Muscle of back (tissue), 3 donors: ENCODE measurements at regions not wholly inside any gene's neighbourhood (a gene's known extent, or its start where the extent isn't known, plus 50 kb on each side); places are given as distances from the start of the nearest gene placed in this dataset.
"Not testable (repeated sequence)": the region's sequence is repeated elsewhere in the genome, so short reads cannot be mapped to it uniquely, and the experiment has no call there.

ENCODE experiments used
- DNase-seq, 3 donors: peaks; one replicate each; pipeline versions ENCODE4 v3.0.0 to v3.0.0-alpha.2; 2013

DNA sequence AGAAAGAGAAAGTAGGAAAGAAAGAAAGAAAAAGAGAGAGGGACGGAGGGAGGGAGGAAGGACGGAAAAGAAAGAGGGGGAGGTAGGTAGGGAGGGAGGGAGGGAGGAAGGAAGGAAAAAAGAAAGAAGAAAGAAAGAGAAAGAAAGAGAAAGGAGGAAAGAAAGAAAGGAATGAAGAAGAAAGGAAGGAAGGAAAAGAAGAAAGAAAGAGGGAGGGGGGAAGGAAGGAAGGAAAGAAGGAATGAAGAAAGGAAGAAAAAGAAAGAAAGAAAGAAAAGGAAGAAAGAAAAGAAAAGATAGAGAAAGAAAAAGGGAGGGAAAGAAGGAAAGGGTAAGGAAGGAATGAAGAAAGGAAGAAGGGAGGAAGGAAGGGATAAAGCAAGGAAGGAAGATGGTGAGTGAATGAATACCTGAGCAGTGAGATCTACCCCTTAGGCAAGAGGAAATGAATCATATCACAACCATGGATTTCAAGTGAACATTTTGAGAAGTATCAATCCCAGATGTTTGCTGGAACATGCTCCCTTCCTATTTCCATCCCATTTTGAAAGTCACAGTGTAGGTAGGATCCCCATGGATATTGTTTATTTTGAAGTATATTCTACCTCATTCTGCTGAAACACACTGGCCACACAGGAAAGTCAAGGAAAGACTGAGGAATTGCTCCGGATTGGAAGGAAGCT is 639.4 kb upstream of the TBX3 start:
- DNase-seq: peak in 1 of 3 donors; percentile 59

DNA sequence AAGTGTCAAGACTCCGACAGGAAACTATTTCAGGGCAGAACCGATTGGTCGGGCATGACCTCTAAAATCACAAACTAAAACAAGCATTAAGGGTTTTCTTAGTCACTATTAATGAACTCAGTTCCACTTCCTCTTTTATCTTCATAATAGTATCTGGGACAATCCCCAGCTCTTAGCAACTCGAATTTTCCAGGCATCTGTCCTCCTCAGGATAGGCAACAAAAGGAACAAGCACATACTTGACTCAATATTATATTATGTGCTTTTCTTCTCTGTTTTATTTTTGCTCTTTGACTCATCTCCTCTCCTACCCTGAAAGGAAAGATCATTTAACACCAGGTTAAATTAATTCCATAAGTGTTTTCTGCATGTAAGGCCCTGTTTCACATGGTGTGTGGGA is 638.3 kb upstream of the TBX3 start:
- DNase-seq: peak in 1 of 3 donors; percentile 75

DNA sequence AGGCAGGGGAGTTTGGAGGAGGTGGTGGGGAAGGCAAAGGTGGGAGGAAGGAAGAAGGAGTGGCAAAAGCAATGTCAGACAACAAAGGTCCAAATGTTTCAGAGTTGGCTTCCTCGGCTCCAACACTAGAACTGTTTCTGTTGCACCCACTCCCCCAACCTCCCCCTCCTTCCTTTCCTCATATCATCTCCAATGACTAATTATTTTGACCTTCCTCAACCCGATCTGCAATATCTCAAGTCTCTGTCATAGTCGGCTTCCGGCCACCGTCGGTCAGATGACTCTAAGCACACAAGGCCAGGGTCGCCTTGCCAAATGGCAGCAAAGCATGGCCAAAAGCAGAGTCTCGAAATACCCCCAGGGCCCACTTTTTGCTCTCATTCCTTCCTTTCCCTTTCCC is 637.0 kb upstream of the TBX3 start:
- peak in 1 of 3 donors; percentile 52 for DNase-seq

DNA sequence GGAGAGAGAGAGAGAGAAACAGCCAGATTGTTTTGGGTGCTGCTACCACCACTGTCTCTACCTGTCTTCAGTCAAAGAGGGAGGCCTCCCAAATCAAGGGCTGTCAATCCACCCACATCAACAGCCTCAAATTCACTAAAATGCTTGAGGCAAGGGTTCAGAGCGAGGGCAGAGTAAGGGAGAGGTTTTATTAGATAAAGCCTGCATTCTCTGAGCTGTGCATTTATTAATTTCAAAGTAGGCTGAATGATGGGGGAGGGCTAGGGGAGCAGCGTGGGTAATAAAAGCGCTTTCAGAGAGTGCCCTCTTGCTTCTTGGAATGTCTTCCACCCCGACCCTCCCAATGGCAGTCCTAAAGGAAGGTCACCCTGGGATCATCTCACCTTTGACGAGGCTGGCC is 636.5 kb upstream of the TBX3 start:
- no peak for DNase-seq

DNA sequence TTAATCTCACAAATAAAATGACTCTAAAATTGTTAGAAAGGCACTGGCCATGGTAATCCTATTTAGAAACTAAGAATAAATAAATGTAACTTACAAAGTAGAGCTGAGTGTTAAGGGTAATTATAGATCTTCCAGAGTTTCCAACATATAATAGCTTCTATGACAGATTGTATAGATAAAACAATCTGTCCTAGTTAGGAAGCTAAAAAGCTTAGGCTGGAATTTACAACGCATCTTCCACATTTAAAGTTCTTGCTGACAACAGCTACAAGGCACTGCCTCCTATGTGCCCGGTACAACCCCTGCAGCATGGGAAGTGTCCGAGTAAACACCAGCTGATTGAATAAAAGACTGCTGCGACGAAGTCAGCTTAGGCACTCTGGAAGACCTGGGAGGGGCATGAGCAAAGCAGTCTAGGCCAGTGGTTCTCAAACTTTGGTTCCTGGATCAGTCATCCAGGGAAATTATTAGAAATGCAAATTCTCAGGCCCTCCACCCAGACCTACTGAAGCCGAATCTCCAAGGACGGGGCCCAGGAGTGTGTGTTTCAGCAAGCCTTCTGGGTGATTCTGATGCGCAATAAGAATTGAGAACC is 635.6 kb upstream of the TBX3 start:
- no peak for DNase-seq

DNA sequence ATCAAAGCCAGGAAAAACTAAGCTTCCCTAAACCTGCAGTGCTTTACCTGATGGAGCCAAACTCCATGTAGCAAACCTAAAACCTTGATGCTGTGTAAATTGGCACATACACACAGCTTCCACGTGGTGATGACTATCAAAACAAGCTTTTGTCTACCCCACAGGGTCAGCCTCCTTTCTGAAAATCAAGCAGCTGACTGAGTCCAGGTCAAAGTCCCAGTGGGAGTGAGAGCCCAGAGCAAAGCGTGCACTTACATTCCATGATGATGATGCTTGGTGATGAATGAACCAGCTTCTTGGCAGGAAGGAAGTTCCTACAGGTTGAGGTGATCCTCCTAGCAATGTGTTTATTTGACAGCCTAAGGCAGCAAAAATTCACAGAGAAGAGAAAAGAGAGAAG is 630.0 kb upstream of the TBX3 start:
- DNase-seq: peak in 1 of 3 donors; percentile 58

DNA sequence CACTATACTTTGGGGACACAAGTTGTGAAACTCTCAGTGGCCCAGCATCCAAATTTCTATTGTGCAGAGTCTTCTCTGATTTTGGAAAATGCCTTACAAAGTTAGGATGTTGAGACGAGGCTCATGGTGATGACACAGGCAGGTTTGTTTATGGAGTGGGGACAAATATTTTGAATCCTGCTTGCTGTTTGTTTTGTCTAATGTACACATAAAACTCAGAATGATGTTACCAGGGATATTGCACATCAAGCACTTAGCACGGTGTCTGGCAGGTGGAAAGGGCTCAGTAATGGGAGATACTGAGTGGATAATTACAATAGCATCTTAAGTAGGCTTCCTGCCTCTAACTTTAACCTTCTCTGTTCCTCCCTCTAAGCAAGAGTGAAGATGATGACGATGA is 628.9 kb upstream of the TBX3 start:
- no peak for DNase-seq

DNA sequence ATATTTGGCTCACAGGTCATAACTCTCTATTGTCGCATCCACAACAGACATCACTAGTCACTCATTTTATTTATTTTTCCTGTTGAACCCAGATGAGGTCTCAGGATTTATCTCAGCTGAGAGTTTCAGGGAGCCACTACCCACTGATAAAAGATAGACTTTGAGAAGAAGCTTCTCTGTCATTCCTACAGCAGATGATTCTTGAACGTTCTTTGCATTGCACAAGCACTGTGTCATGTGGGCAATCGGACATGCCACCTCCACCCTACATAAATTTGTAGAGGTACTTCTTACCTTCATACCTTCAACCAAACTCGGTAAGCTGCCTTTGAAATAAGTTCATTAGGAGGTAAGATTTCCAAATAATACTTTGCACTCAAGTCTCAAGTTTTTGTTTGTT is 627.9 kb upstream of the TBX3 start:
- DNase-seq: no peak

DNA sequence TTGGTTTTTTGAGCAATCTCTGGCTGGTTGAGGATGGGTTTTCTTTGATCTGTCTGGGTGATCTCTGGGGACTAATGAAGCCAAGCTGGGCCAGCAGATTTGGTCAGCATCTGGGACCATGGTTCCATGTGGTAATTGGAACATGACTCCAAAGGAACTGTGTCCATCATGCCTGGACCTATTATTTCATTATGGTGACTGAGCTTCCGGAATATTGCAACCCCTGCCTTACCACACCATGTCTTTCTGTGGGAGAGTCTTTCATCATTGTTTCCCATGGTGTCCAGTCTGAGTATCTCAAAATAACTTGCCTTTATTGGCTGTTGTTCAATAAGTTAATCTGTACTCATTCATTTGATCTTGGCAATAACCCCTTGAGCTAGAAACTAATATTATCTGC is 624.9 kb upstream of the TBX3 start:
- no peak for DNase-seq

DNA sequence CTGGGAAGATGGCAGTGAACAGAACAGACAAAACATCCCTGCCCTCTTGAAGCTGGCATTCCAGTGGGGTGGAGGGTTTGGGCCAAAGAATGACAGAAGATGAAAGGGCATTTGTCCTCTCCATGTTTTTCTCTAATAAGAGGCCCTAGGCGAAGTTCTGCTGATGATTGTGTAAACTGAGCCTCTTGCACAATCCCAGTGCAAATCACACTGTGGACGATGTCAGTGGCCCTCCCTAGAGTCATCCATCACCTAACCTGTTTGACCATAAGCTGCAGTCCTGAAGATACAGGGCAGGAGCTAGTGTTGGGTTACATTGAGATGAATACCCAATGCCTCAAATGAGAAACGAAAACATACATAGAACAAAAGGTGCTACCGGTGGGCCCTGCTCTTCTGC is 622.4 kb upstream of the TBX3 start:
- DNase-seq: no peak

DNA sequence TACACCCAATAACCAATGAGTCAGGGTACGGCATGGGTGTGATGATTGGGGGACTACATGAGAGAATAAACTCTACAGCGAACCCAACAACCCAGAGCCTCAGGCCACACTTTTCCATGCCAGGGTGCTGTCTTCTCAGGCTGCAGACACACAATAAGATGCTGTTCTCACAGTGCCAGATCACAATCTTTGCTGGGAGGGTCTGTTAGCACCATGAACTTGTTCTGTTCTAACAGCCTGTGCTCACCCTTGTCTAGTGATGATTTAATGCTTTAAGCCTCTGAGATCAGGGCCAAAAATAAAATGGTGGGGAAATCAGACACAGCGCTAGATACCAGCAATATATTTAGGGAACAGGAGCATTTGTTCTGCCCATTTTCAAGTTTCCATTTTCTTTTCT is 621.9 kb upstream of the TBX3 start:
- no peak for DNase-seq

DNA sequence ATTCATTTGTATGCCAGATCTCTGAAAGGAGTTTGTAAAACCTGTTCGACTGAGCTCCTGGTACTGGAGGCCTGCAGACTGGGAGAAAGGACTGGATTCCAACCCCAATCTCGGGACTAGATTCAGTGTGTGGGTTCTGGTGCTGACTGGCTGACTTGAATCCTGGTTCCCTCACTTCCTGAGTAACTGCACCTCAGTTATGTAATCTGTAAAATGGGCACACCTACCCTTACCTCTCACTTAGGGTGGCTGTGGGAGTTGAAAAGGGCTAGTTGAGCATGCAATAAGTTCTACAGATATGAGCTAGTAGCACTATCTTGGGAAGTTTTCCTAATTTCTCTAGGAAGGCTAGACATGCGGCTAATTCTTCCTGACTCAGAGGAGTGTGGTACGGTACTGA is 621.3 kb upstream of the TBX3 start:
- no peak for DNase-seq

DNA sequence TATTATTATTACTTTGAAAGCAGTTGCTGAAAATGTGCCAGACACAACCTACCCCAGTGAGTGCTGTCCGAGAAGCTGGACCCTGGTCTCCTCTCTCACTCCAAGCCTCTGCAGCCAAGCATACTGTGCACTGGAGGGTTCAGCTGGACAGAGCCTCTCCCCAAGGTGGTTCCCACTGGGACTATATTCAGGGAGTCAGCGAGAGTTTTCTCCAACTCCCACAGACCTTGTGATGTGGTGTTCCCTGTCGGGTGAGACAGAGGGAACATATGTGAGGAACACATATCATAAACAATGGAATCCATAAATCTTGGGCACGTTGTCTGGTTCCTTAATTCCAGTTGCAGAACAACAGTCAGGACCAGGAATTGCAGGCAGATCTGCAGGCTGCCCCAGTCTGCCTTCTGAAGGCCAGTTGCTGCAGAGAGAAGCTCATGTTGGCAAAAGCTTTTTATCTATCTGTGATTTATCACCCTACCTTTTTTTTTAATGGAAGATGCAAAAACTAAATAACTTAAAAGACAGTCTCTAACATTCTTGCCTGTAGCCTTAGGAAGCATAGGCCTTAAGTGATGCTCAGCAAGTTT is 619.8 kb upstream of the TBX3 start:
- DNase-seq: peak in 1 of 3 donors; percentile 36

DNA sequence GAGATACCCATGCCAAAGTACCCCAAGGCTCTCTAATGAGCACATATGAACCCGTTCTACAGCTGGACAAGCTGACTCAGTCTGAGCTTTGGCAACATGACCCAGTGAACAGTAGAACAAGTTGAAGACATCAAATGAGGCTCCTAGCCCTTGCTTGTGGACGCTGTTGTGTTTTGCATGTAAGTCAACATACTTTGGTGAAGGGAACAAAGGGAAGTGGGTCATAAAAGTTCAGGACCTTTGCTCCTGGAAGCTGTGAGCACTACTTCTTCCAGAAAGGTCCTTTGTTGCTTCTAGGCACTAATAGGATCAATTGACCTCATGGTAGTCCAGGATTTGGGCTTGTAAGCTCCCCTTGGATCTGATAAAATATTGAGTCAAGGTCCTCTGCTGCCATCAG is 613.5 kb upstream of the TBX3 start:
- no peak for DNase-seq

DNA sequence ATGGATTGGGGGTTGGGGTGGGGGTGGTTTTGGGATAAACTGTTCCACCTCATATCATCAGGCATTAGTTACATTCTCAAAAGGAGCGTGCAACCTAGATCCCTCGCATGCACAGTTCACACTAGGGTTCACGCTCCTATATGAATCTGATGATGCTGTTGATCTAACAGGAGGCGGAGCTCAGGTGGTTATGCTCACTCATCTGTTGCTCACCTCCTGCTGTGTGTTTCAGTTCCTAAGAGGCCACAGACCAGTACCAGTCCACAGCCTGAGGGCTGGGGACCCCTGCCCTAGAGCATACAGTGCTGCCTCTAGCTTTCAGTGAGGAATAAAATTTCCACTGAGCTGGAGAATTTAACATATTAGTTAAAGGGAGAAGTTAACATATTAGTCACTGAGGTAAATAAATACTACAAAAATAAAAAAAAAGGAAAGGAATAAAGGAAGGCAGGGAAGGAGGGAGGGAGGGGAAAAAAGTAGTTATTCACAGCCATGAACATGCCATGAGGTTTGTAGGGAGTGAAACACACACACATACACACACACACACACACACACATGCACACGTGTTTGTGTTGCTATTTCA is 612.7 kb upstream of the TBX3 start:
- DNase-seq: no peak

DNA sequence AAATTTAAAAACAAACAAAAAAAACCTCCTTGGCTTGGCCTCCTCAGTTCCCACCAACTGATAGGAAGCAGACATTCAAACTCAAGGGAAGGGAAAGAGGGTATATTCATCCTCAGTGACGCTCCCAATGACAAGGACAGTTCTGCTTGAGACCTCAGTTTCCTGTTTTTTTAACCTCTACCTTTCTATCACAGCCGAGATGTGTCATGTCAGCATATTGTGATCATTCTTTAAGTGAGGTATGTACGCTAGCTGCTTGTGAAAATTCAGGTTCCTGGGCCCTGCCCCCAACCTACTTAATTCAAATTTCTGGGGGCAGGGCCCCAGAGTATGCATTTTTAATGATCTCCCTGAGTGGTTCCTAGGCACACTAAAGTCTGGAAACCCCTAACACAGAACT is 611.9 kb upstream of the TBX3 start:
- DNase-seq: no peak

DNA sequence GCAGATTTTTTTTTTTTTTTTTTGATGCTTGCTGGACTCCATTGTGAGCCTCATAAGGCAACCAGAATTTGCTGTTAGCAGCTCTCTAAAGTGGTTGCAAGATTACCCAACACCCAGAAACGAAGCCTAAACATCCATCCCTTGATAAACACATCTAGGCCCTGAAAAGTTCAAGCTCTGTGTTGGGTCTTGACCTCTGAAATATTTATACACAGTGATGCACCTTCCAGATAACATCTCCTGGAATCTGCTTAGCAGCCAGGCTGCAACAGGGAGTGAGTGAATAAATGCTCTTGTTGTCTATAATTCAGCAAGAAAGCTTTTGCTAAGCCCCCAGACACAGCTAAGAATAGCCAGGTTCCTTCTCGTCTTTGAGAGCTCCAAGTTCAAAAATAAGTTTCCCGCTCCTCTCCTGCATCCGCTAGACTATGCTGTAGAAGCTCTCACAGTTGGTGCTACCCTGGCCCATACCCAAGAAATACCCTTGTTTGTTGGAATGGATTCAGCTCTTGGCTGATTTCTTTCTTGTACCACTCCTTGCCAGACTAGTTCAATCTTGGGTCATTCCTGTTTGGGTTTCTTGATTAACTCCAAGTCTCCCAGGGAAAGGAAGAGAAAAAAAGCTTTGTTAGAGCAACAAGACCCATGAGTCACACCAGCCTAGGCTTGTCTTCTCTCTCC is 610.6 kb upstream of the TBX3 start:
- DNase-seq: peak in 1 of 3 donors; percentile 10

DNA sequence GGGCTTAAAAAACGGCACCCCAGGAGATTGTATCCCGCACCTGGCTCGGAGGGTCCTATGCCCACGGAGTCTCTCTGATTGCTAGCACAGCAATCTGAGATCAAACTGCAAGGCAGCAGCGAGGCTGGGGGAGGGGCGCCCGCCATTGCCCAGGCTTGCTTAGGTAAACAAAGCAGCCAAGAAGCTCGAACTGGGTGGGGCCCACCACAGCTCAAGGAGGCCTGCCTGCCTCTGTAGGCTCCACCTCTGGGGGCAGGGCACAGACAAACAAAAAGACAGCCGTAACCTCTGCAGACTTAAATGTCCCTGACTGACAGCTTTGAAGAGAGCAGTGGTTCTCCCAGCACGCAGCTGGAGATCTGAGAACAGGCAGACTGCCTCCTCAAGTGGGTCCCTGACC is 601.5 kb upstream of the TBX3 start:
- DNase-seq: not testable (repeated sequence)

DNA sequence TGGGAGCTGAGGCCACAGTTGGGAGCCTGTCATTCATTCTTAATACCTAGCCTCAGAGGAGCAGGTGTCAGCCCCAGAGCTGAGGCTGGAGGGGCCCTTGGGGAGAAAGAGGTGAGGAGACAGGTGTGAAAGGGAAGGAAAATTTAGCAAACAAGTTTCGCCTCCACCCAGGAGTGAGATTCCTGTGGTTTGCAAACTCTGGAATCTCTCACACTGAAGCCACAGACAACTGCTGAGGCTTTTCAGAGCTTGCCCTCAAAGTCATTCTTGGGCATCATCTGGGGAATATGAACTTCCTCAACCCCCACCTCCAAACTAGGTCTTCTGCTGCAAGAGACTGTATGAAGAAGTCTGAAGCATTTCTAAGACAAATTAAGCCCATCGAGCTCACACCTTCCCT is 589.5 kb upstream of the TBX3 start:
- DNase-seq: no peak

DNA sequence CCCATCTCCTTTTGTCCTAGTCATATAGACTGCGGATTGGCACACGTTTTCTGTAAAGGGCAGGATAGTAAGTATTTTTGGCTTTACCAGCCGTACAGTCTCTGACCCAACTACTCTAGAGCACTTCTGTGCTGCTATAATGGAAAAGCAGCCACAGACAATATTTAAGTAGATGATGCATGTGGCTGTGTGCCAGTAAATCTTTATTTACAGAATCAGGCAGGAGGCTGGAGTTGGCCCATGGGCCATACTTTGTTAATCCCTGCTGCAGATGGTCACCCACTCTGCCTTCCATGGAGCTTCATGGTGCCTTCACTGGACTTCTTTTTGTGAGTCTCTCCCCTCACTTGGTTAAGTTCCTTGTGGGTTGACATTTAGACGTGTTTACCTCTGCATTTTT is 584.5 kb upstream of the TBX3 start:
- no peak for DNase-seq

DNA sequence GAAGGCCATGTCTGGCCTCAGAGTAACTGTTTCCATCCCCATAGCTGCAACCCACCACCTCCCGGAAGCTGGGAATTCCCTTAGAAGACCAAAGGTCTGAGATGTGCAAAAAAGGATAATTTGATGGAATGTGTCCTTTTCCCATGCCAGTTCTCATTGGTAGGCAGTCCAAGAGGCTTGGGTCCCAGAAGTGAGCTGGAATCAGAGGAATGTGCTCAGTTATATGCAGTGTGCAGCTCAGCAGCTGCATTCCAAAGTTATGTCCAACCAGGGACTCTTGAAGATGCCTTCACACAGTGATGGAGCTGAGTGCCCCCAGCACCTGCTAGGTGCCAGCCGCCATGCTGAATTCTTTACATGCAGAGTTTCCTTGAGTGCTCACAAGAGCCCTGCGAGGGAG is 583.9 kb upstream of the TBX3 start:
- no peak for DNase-seq

DNA sequence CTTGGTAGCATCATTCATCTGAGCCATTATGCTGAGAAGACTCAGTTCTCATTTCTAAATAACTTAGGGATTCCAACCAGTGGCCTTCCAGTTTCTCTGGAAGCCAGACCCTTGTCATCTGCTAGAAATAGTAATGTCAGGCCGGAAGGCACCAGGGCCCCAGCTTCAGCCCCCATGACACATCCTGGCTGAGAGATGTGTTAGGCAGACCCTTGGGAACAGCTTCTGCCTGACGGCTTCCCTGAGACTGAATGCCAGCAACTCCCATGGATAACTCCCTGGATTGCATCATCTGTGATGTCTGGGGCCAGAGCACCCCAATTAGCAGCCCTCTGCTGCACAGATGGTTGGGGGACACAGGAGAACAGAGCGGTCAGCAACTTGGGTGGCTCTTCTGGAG is 583.5 kb upstream of the TBX3 start:
- peak in 1 of 3 donors; percentile 46 for DNase-seq

DNA sequence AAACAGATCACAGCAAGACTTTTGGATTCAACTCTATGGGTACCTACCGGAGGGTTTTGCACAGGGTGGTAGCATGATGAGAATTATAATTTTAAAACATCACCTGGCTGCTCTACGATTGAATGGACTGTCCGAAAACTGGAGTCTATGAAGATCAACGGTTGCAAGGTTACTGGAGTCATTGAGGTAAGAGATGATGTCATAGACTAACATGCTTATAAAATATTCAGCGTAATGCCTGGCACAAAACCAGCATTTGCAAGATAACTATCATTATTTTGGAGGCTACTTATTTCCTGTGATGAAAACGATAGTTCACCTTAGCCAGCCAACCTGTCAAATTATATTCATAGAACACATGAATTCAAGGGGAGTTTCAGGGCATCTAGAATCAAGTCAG is 580.6 kb upstream of the TBX3 start:
- DNase-seq: no peak
